HG03378 (cell line): ENCODE measurements at regions not wholly inside any gene's neighbourhood (a gene's known extent, or its start where the extent isn't known, plus 50 kb on each side); places are given as distances from the start of the nearest gene placed in this dataset.
A peak's percentile ranks its signal among the peaks of the same experiment; 100 is the strongest.

Source experiments
- ATAC-seq: cut with Tn5 transposase; IDR thresholded peaks from one replicate; pipeline ENCODE4 v1.9.1; 2021; ENCODE audit warnings: mild to moderate bottlenecking, moderate library complexity; ENCODE audit not compliant: unreplicated experiment

GRCh38 chr1:198032668-198033067, 115.5 kb downstream of the LHX9 start:
- no peak for ATAC-seq

- no peak for ATAC-seq
Observed at GRCh38 chr1:198040880-198041279, 115.9 kb upstream of the NEK7 start.

GRCh38 chr1:198042168-198042567, 114.6 kb upstream of the NEK7 start:
- no peak for ATAC-seq

- ATAC-seq: no peak
Observed at GRCh38 chr1:198047913-198048312, 108.9 kb upstream of the NEK7 start.

GRCh38 chr1:198054510-198054909, 102.3 kb upstream of the NEK7 start:
- ATAC-seq: no peak

GRCh38 chr1:198056255-198056654, 100.5 kb upstream of the NEK7 start:
- ATAC-seq: no peak

GRCh38 chr1:198064181-198064580, 92.6 kb upstream of the NEK7 start:
- no peak for ATAC-seq

- ATAC-seq: no peak
Observed at GRCh38 chr1:198068285-198068684, 88.5 kb upstream of the NEK7 start.

- no peak for ATAC-seq
Observed at GRCh38 chr1:198072177-198072576, 84.6 kb upstream of the NEK7 start.

- no peak for ATAC-seq
Observed at GRCh38 chr1:198075296-198075695, 81.5 kb upstream of the NEK7 start.

GRCh38 chr1:198079432-198079951, 77.3 kb upstream of the NEK7 start:
- no peak for ATAC-seq

- ATAC-seq: no peak
Observed at GRCh38 chr1:198082576-198082975, 74.2 kb upstream of the NEK7 start.

- ATAC-seq: no peak
Observed at GRCh38 chr1:198083549-198083948, 73.2 kb upstream of the NEK7 start.

- no peak for ATAC-seq
Observed at GRCh38 chr1:198084241-198084908, 72.4 kb upstream of the NEK7 start.

- ATAC-seq: no peak
Observed at GRCh38 chr1:198086051-198086745, 70.6 kb upstream of the NEK7 start.

GRCh38 chr1:198087831-198088230, 69.0 kb upstream of the NEK7 start:
- no peak for ATAC-seq

GRCh38 chr1:198088360-198089071, 68.3 kb upstream of the NEK7 start:
- peak; percentile 51 for ATAC-seq

GRCh38 chr1:198096390-198096789, 60.4 kb upstream of the NEK7 start:
- ATAC-seq: no peak

- no peak for ATAC-seq
Observed at GRCh38 chr1:198099755-198100154, 57.0 kb upstream of the NEK7 start.

GRCh38 chr1:198101716-198102453, 54.9 kb upstream of the NEK7 start:
- ATAC-seq: no peak

GRCh38 chr1:198102454-198102827, 54.4 kb upstream of the NEK7 start:
- ATAC-seq: no peak
